ENCODE measurements at regions not wholly inside any gene's neighbourhood (a gene's known extent, or its start where the extent isn't known, plus 50 kb on each side); places are given as distances from the start of the nearest gene placed in this dataset.

DNA sequence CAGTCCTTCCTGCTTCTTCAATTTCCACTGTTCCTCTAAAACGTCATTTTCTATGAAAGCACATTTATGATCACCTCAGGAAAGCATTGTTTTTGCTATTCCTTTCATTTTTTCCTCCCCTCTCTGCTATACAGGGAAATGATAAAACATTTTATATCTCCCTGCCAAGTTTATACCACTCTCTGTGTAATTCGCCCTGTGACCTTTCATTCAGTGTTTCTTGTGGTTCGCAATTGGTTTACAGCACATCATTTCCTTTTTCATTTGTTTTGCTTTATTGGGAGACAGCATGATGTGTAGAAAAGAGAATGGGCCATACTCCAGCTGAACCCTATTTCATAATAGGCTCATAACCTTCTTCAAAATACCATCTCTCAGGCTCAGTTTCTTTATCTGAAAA is 99.9 kb upstream of the RAPGEF2 start:
- 52 to 53% methylated on average over 3 of the region's 3 CpGs for WGBS, 2 donors
- Histone ChIP-seq H3K27me3 (ENCODE audit: control insufficient read depth in 3 of 3, insufficient read depth in 3 of 3, low read length in 2 of 3) (no peaks in the 10 kb centered on the region), H3K27ac (ENCODE audit: low read depth in 1 of 2, low read length in 1 of 2) (no peak overlapping the region), H3K9me3 (ENCODE audit: control insufficient read depth in 4 of 4, insufficient read depth in 3 of 4, low read length in 3 of 4) (no peaks in the 10 kb centered on the region), H3K4me3 (no peak overlapping the region), H3K4me1 (ENCODE audit: control insufficient read depth in 5 of 5, insufficient read depth in 5 of 5, low read length in 5 of 5) (peaks cover 0 to 14% (median 11%) of the 10 kb centered on the region in 5 donors), H3K36me3 (ENCODE audit: control insufficient read depth in 4 of 4, insufficient read depth in 4 of 4, low read length in 4 of 4) (no peaks in the 10 kb centered on the region), H3K9ac (ENCODE audit: insufficient read depth in 1 of 2, low read length in 2 of 2) (no peak overlapping the region)
- TF ChIP-seq, protein P1, sequence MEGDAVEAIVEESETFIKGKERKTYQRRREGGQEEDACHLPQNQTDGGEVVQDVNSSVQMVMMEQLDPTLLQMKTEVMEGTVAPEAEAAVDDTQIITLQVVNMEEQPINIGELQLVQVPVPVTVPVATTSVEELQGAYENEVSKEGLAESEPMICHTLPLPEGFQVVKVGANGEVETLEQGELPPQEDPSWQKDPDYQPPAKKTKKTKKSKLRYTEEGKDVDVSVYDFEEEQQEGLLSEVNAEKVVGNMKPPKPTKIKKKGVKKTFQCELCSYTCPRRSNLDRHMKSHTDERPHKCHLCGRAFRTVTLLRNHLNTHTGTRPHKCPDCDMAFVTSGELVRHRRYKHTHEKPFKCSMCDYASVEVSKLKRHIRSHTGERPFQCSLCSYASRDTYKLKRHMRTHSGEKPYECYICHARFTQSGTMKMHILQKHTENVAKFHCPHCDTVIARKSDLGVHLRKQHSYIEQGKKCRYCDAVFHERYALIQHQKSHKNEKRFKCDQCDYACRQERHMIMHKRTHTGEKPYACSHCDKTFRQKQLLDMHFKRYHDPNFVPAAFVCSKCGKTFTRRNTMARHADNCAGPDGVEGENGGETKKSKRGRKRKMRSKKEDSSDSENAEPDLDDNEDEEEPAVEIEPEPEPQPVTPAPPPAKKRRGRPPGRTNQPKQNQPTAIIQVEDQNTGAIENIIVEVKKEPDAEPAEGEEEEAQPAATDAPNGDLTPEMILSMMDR (IDR thresholded peaks at IDR 0.05; ENCODE audit: control extremely low read depth, extremely low read depth), result no peak
- DNase-seq (peak in 2 of 3 donors; percentile 77 to 80), ATAC-seq (ENCODE audit: insufficient read depth, low FRiP score) (no peak)

DNA sequence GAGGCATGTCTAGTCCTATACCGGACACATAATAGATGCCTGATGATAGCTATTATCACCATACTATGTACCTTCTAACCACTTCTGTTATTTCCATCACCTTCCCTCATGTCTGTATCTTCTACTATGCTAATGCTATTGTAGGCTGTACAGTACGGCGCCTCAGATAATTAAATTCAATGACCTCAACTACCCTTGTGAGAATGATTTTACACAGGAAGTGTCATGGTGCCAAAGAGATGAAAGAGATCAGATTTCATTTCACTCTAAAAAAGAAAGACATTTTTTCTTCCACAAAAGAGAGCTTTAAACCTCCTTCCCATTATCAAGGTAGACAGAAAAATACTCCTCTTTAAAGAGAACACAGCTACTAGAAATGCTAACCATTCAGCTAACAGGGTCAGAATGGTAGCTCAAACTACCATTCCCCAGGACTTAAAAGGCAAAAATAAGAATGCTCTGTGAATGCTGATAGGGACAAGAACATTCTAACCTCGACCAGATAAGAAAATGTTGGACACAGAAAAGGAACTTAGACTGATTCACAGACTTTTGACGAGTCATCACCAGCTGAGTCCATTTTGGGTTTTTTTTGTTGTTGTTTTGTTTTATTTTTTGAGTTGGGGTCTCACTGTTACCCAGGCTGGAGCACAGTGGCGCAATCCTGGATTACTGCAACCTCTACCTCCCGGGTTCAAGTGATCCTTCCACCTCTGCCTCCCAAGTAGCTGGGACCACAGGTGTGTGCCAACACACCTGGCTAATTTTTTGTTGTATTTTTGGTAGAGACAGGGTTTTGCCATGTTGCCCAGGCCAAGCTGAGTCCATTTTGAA is 99.2 kb upstream of the RAPGEF2 start:
- H3K4me1 ChIP-seq (ENCODE audit: control insufficient read depth in 5 of 5, insufficient read depth in 5 of 5, low read length in 5 of 5), result peaks cover 0 to 14% (median 11%) of the 10 kb centered on the region in 5 donors
- TF ChIP-seq, protein P1 (IDR thresholded peaks at IDR 0.05; ENCODE audit: control extremely low read depth, extremely low read depth), result no peak
- DNase-seq (peak in 1 of 3 donors; percentile 41), ATAC-seq (ENCODE audit: insufficient read depth, low FRiP score) (no peak)
- H3K36me3 ChIP-seq (ENCODE audit: control insufficient read depth in 4 of 4, insufficient read depth in 4 of 4, low read length in 4 of 4), result no peaks in the 10 kb centered on the region
- H3K4me3 ChIP-seq, result no peak overlapping the region
- H3K9me3 ChIP-seq (ENCODE audit: control insufficient read depth in 4 of 4, insufficient read depth in 3 of 4, low read length in 3 of 4), result no peaks in the 10 kb centered on the region
- no peak overlapping the region for H3K9ac ChIP-seq (ENCODE audit: insufficient read depth in 1 of 2, low read length in 2 of 2)
- no peak overlapping the region for H3K27ac ChIP-seq (ENCODE audit: low read depth in 1 of 2, low read length in 1 of 2)
- WGBS, 2 donors, result 66 to 71% methylated on average over 7 of the region's 7 CpGs
- H3K27me3 ChIP-seq (ENCODE audit: control insufficient read depth in 3 of 3, insufficient read depth in 3 of 3, low read length in 2 of 3), result no peaks in the 10 kb centered on the region

DNA sequence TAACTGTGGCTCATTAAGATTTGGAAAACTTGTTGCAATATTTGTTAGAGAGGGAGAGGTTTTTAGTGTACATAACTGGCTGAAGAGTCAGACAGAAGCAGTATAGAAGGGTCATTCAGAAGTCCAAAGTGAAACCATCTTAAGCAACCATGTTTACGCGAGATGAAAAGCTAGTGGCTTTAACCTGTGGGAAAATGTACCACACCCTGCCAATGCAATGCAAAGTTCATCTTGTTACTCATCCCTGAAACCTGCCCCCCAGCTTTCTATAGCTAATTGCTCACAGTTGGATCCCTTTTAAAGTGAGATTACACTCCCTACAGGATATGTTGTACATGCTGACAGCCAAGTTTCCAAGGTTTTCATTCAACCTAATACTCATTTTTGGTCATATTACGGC is 96.7 kb upstream of the RAPGEF2 start:
- peak; percentile 54 for ATAC-seq (ENCODE audit: insufficient read depth, low FRiP score)
- Histone ChIP-seq H3K9ac (ENCODE audit: insufficient read depth in 1 of 2, low read length in 2 of 2) (no peak overlapping the region), H3K4me3 (no peak overlapping the region), H3K4me1 (ENCODE audit: control insufficient read depth in 5 of 5, insufficient read depth in 5 of 5, low read length in 5 of 5) (peaks cover 0 to 18% (median 15%) of the 10 kb centered on the region in 5 donors), H3K9me3 (ENCODE audit: control insufficient read depth in 4 of 4, insufficient read depth in 3 of 4, low read length in 3 of 4) (no peaks in the 10 kb centered on the region), H3K27me3 (ENCODE audit: control insufficient read depth in 3 of 3, insufficient read depth in 3 of 3, low read length in 2 of 3) (no peaks in the 10 kb centered on the region), H3K36me3 (ENCODE audit: control insufficient read depth in 4 of 4, insufficient read depth in 4 of 4, low read length in 4 of 4) (no peaks in the 10 kb centered on the region), H3K27ac (ENCODE audit: low read depth in 1 of 2, low read length in 1 of 2) (no peak overlapping the region)
- TF ChIP-seq, protein P1 (IDR thresholded peaks at IDR 0.05; ENCODE audit: control extremely low read depth, extremely low read depth), result no peak
- no peak for DNase-seq
- 73 to 90% methylated on average over 3 of the region's 3 CpGs for WGBS, 2 donors
